GM10248 (cell line): ENCODE measurements at regions not wholly inside any gene's neighbourhood (a gene's known extent, or its start where the extent isn't known, plus 50 kb on each side); places are given as distances from the start of the nearest gene placed in this dataset.

Source experiments
- CTCF ChIA-PET: fragments of 300-600 bp; sonication (Branson Sonifier 250); formaldehyde crosslinking; extraction: SDS; loops from one replicate; lab custom pipeline; 2021; ENCODE audit warnings: antibody characterized with exemption; lab: Yijun Ruan, JAX
- POLR2A ChIA-PET: fragments of 350-650 bp; sonication (Branson Sonifier 250); formaldehyde crosslinking; extraction: SDS; loops from one replicate; lab custom pipeline; 2020; ENCODE audit warnings: antibody characterized with exemption; lab: Yijun Ruan, JAX
- DNase-seq: peaks from one replicate; pipeline ENCODE4 v3.0.0; 2012; ENCODE audit errors: extremely low spot score
- CTCF ChIP-seq: IDR thresholded peaks from 2 replicates; pipeline ENCODE4 v1.5.1; 2012; ENCODE audit warnings: mild to moderate bottlenecking, low read depth; ENCODE audit errors: extremely low read depth, missing control alignments, control extremely low read depth

GRCh38 chr16:82341146-82341669, 171.2 kb upstream of the MPHOSPH6 start:
- POLR2A ChIA-PET = no interaction called here
- CTCF ChIA-PET = interaction anchor here (3.3 kb wide), 1 partner anchor 77 kb away, joined by 17 read pairs; no protein-coding TSS in a partner anchor
- TF ChIP-seq CTCF = no peak
- DNase-seq = no peak

GRCh38 chr16:82340531-82340930, 170.5 kb upstream of the MPHOSPH6 start:
- DNase-seq = no peak
- TF ChIP-seq CTCF = no peak
- ChIA-PET POLR2A (no interaction called here), CTCF (interaction anchor here (3.3 kb wide), 1 partner anchor 77 kb away, joined by 17 read pairs; no protein-coding TSS in a partner anchor)

GRCh38 chr16:82337355-82337754, 167.3 kb upstream of the MPHOSPH6 start:
- CTCF ChIA-PET = interaction anchor here (0.7 kb wide), 1 partner anchor 11 kb away, joined by 3 read pairs; no protein-coding TSS in a partner anchor
- no peak for DNase-seq
- POLR2A ChIA-PET = no interaction called here
- TF ChIP-seq CTCF = no peak

- no peak for TF ChIP-seq CTCF
- CTCF ChIA-PET = interaction anchor here (1.0 kb wide), 1 partner anchor 12 kb away, joined by 3 read pairs; no protein-coding TSS in a partner anchor
- DNase-seq = no peak
- POLR2A ChIA-PET = no interaction called here
Measured at GRCh38 chr16:82331974-82332750, 162.1 kb upstream of the MPHOSPH6 start.

- no peak for TF ChIP-seq CTCF
- CTCF ChIA-PET = interaction anchor here (1.0 to 1.3 kb wide), 2 partner anchors 13 to 42 kb away, joined by 3 read pairs; no protein-coding TSS in a partner anchor
- POLR2A ChIA-PET = interaction anchor here (0.5 kb wide), 1 partner anchor 619 kb away, joined by 6 read pairs; no protein-coding TSS in a partner anchor
- DNase-seq = no peak
Measured at GRCh38 chr16:82331397-82331796, 161.4 kb upstream of the MPHOSPH6 start.

GRCh38 chr16:82329504-82330192, 159.6 kb upstream of the MPHOSPH6 start:
- DNase-seq = no peak
- CTCF ChIA-PET = no interaction called here
- no peak for TF ChIP-seq CTCF
- POLR2A ChIA-PET = no interaction called here
